Left colon (tissue), 2 donors: ENCODE measurements at regions not wholly inside any gene's neighbourhood (a gene's known extent, or its start where the extent isn't known, plus 50 kb on each side); places are given as distances from the start of the nearest gene placed in this dataset.
"Not testable (repeated sequence)": the region's sequence is repeated elsewhere in the genome, so short reads cannot be mapped to it uniquely, and the experiment has no call there.

Source experiments
- ATAC-seq: fragments of 200-7000 bp; cut with Tn5 transposase; one replicate; pipeline ENCODE4 v1.9.1; 2020; ENCODE audit warnings: mild to moderate bottlenecking, moderate library complexity
- DNase-seq, 2 donors: peaks; one replicate each; pipeline ENCODE4 v3.0.0-alpha.2; 2020
- intact Hi-C, 2 donors: fragments of 100-400 bp; cut with DNase I in 1 of 2; cut with micrococcal nuclease in 1 of 2; formaldehyde crosslinking; loops; one replicate each; pipeline versions ENCODE4 v1.11.2 to v1.14.0; 2022; cut with DNase I, micrococcal nuclease
- donor health status: DM: no; HTN: no; CAD: no.
- donor health status: DM: yes; HTN: yes; CAD: no.

- intact Hi-C loops = no loop called here
- ATAC-seq (no peak), DNase-seq (no peak)
Observed at GRCh38 chr16:64304396-64304795, 817.5 kb downstream of the CDH11 start.

GRCh38 chr16:64297863-64298600 lies 823.8 kb downstream of the CDH11 start:
- ATAC-seq = no peak

GRCh38 chr16:64295466-64295865 lies 826.4 kb downstream of the CDH11 start:
- ATAC-seq = no peak
- DNase-seq = no peak
- intact Hi-C loops = no loop called here

More at GRCh38 chr16:64297863-64298600, 823.8 kb downstream of the CDH11 start:
- DNase-seq = no peak
- intact Hi-C loops = no loop called here

DNA sequence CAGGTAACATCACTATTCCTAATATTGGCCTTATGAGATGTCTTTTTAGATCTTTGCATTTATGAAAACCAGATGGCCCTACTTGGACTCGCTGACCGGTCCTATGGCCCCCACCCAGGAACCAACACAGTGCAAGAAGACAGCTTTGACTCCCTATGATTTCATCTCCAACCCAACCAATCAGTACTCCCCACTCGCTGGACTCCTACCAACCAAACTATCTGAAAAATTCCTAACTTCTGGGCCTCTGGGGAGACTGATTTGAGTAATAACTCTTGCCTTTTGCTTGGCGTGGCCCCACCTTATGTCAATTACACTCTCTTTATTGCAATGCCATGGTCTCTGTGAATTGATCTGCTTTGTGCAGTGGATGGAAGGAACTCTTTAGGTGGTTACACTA lies 828.9 kb downstream of the CDH11 start:
- ATAC-seq = no peak
- no peak for DNase-seq

DNA sequence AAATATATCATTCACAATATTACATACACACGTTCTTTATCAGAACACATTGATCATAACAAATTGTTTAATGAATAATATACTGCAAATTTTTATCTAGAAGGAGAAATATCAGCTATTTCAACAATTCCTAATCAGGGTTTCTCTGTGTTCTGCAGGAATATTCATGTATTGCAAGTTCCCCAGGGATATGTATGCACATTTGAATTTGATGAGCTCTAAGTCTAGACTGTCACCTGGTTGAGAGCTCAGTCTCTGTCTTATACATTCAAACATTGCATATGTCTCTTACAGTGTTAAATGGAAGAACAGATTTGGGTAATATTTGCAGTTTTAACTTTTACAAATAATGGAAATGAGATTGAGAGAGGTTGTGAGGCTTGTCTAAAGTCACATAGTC lies 829.7 kb downstream of the CDH11 start:
- ATAC-seq (no peak), DNase-seq (no peak)
- intact Hi-C loops = no loop called here

More for the DNA sequence above, 828.9 kb downstream of the CDH11 start:
- intact Hi-C loops = no loop called here

DNA sequence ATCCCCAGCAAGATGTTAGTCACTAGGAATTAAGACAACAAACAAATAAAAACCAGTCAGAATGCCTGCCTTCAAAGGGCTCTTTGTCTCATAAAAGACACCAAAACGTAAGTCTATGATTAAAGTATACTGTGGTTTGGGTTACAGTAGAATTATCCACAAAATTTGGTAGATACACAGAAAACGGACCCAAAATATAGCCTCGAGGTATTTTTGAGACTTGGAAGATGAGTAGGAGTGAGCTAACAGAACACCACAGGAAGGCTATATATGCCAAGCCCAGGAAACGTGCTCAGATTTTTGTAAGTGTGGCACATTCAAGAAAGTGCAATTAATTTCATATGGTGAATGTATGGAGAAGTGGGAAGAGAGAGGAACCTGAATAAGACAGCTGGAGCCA lies 831.4 kb downstream of the CDH11 start:
- ATAC-seq (no peak), DNase-seq (no peak)
- intact Hi-C loops = no loop called here

GRCh38 chr16:64287655-64288528 lies 834.0 kb downstream of the CDH11 start:
- ATAC-seq (no peak), DNase-seq (no peak)
- intact Hi-C loops = no loop called here

DNA sequence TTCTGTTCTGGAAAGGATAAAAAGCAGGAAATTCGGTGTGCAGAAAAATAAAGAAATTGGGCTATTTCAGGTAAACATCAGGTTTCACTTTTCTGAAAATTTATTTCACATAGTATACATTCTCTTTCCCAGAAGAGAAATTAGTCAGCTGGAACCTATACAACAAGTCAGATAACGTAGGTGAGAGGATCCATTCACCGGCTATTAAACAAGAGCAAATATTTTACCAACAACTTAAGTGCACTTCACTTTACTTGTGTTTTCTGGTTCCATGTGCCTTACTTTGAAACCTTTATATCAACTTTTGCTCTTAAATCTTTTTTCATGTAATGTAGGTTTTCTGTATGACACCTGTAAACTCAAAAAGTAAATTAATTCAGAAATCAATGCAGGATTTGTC lies 839.7 kb downstream of the CDH11 start:
- no peak for DNase-seq
- no peak for ATAC-seq
- intact Hi-C loops = no loop called here

DNA sequence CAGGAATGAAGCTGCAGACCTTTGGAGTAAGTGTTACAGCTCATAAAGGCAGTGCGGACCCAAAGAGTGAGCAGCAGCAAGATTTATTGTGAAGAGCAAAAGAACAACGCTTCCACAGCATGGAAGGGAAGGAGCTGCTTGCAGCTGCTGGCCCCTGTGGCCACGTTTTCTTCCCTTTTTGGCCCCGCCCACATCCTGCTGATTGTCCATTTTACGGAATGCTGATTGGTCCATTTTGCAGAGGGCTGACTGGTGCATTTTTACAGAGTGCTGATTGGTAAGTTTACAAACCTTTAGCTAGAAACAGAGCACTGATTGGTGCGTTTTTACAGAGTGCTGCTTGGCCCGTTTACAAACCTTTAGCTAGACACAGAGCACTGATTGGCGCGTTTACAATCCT lies 841.5 kb downstream of the CDH11 start:
- DNase-seq (no peak), ATAC-seq (no peak)
- intact Hi-C loops = no loop called here

- intact Hi-C loops = no loop called here
- no peak for ATAC-seq
- DNase-seq = no peak
Observed at GRCh38 chr16:64278196-64278595, 843.7 kb downstream of the CDH11 start.

- intact Hi-C loops = no loop called here
- no peak for ATAC-seq
- no peak for DNase-seq
Observed at GRCh38 chr16:64276646-64277045, 845.2 kb downstream of the CDH11 start.

DNA sequence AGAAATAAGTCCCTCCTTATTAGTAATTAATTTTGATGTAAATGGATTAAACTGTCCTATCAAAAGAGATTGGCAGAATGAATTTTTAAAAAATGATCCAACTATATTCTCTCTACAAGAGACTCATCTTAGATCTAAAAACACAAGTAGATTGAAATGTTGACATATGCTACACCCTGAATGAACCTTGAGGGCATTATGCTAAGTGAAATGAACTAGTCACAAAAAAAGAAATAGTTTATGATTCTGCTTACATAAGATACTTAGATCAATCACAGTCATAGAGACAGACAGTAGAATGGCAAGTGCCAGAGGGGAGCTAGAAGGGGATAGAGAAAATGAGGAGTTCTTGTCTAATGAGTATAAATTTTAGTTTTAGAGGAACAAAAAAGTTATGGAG lies 849.8 kb downstream of the CDH11 start:
- intact Hi-C loops = no loop called here
- no peak for DNase-seq
- no peak for ATAC-seq

DNA sequence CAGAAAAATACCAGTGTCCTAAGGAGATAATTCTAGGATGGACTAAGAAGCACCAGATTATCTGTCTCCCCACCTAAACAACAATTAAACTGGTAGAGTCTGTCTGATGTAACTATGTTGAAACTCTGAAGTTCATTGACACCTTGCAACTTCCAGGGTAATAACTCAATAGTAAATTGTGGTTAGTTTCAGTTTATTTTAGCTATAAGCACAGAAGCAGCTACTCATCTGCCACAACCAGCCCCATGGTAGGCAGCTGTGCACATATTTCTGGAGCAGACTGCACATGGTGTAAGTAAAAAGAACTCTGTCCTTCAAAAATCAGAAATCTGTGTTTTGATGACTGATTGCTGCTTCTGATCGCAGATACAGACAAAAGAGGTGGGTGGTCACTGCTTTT lies 852.1 kb downstream of the CDH11 start:
- DNase-seq = no peak
- intact Hi-C loops = no loop called here
- ATAC-seq = no peak

- DNase-seq (no peak), ATAC-seq (no peak)
- intact Hi-C loops = no loop called here
Observed at GRCh38 chr16:64265756-64266155, 856.1 kb downstream of the CDH11 start.

DNA sequence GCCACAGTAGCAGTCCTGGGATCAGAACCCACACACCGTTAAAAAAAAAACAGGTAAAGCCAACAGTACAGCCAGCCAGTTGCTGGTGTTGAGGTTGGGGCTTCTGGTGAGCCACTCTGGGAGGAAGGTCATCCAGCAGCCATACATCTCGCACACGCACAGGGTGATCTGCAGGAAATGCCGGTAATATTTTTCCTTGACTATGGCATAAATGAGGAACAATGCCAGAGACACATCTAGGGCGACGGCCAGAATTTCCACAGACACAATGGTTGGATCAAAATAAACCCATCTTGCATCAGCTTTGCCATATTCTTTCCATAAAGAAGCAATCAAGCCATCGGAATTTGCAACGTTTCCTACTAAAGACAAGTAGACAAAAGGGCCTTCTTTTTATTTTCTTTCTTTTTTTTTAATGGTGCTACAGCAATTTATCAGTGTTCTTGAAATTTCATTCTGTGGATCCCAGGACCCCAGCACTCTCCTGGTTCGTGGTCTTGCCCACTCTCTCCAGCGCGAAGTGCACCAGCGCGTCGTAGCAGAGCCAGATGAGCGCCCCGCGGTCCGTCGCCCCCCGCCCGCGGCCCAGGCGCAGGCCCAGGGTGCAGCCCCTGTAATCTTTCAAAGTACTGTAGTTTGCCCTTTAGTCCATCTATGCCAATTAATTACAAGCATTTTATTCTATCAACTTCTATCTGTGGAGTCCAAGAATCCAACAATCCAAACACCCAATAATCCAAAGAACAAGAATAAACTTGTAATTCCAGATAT lies 861.0 kb downstream of the CDH11 start:
- not testable (repeated sequence) for ATAC-seq

GRCh38 chr16:64254443-64255367 lies 867.2 kb downstream of the CDH11 start:
- no peak for DNase-seq
- intact Hi-C loops = no loop called here
- no peak for ATAC-seq

More for the DNA sequence above, 861.0 kb downstream of the CDH11 start:
- DNase-seq, intact Hi-C loops: not testable (repeated sequence)

DNA sequence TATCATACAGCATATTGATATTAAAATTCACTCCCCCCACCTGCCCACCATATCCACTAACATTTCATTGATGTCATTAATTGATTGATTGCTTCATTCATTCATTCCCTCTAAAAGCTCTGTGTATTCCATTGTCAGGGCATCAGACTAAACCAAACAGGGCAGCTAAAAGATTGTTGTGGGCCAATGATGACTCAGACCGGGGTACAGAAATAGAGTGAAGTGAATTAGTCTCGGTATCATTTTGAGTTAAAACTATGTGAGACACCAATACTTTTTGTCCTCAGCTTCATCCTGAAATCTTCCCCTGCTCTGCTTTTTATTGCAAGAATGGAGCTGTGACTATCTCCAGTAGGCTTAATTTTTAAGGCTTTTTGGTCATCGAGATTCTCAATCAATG lies 868.3 kb downstream of the CDH11 start:
- intact Hi-C loops = no loop called here
- DNase-seq (no peak), ATAC-seq (no peak)

- ATAC-seq (no peak), DNase-seq (no peak)
- intact Hi-C loops = no loop called here
Observed at GRCh38 chr16:64253096-64253495, 868.8 kb downstream of the CDH11 start.

GRCh38 chr16:64251742-64252141 lies 870.1 kb downstream of the CDH11 start:
- DNase-seq (no peak), ATAC-seq (no peak)
- intact Hi-C loops = no loop called here
